ENCODE measurements at regions not wholly inside any gene's neighbourhood (a gene's known extent, or its start where the extent isn't known, plus 50 kb on each side); places are given as distances from the start of the nearest gene placed in this dataset.
"Not testable (repeated sequence)": the region's sequence is repeated elsewhere in the genome, so short reads cannot be mapped to it uniquely, and the experiment has no call there.

DNA sequence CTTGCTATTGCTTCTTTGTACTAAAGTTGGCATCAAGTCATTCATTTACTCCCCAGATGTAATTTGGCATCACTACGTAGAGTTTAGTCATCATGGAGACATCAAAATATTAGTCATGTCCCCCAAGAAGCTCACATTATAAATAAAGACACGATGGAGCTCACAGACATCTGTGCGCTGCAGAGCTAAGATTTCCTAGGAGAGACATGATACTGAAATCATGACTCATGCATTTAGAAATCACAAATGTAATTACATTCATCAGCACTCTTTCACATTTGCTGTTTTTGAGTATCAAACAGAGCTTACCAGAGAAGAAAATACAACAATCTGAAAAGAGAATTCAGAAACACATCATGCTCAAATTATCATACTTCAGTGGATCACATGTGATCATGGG, 169.8 kb downstream of the LRIG3 start:
- no peak for DNase-seq

DNA sequence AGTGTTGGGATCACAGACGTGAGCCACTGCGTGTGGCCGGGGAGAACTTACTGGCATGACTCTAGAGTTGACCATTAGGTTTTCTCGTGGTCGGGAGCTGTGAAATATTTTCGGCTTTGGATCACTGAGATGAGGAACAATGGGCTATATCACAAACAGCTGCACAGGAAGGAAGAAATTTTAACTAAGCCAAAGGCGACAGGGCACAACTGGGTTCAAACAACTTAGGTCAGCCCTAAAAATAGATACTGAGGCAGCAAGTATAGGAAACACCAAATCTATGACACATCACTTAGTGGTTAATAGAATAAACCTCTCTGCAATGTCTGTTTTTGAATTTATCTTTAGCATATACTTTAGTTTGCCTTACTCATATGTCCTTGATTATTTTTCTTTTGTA, 162.9 kb downstream of the LRIG3 start:
- DNase-seq, result no peak

DNA sequence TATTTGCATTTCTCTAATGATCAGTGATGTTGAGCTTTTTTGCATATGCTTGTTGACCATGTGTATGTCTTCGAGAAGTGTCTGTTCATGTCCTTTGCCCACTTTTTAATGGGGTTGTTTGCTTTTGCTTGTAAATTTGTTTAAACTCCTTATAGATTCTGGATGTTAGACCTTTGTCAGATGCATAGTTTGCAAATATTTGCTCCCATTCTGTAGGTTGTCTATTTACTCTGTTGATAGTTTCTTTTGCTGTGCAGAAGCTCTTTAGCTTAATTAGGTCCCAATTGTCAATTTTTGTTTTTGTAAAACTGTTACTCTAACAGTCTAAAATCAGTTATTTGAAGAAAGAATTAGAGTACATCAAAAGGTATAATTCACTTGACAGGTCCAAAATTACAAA, 160.6 kb downstream of the LRIG3 start:
- not testable (repeated sequence) for DNase-seq

DNA sequence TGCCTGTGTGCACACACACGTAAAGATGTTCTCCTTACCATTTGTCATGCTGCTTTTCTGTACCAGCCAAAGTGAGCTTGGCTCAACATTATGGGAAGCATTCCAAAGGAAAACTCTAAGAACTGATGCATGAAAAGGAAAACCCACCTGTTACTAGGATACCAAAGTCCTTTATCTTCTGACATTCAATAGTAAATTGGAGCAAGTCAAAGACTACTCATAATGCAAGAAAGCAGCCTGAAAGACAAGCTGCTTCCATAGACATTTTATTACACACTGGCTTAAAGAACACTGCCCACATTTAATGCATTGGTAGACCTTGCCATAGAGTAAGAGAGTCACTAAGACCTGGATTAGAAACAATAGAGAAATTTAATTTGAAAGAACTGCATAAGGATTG, 159.0 kb downstream of the LRIG3 start:
- DNase-seq, result no peak

DNA sequence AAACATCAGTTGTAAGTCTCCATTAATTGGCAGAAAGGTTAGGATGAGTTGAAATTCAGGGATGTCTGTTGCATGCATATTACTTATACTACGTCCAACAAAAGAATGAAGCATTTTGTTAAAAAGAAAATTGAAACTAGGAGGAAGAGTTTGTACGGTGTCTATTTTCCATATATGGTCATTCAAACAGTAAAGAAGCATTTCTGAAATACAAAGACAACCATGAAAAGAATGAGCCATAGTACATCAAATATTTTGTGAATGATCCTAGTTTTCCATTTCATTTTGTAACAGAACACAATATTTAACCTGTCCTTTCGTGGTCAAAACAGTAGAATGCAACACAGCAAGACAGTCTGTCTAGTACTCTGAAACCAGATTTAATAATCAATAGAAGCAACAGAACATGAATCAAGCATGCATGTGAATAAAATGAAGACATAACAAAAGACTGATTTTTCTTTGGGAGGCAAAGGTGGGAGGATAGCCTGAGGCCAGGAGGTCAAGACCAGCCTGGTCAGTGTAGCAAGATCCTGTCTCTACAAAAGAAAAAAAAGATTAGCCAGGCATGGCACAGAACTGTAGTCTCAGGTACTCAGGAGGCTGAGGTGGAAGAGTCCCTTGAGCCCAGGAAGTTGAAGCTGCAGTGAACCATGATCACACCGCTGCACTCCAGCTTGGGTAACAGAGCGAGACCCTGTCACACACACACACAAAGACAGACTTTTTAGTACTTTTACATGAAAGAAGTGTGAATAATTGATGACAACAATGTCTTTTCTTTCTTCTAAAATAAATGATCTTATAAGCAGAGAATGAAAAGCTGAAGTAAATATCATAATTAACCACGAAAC, 156.0 kb downstream of the LRIG3 start:
- no peak for DNase-seq

DNA sequence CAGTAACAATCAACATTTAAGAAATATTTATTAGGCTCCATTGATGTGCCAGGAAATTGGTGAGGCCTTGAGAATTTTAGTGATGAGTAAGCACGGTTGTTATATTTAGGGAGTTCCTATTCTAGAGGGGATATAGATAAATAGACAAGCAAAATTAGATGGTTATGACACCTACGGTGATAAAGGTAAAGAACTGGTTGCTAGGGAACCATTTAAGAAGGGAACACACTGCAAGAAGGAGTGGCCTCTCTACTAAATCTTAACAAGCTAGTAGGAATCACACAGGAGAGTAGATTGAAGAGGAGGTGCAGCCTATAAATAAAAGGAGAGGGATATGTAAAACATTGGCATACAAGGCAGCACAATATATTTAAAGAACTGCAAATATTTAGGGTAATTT, 155.2 kb downstream of the LRIG3 start:
- no peak for DNase-seq

DNA sequence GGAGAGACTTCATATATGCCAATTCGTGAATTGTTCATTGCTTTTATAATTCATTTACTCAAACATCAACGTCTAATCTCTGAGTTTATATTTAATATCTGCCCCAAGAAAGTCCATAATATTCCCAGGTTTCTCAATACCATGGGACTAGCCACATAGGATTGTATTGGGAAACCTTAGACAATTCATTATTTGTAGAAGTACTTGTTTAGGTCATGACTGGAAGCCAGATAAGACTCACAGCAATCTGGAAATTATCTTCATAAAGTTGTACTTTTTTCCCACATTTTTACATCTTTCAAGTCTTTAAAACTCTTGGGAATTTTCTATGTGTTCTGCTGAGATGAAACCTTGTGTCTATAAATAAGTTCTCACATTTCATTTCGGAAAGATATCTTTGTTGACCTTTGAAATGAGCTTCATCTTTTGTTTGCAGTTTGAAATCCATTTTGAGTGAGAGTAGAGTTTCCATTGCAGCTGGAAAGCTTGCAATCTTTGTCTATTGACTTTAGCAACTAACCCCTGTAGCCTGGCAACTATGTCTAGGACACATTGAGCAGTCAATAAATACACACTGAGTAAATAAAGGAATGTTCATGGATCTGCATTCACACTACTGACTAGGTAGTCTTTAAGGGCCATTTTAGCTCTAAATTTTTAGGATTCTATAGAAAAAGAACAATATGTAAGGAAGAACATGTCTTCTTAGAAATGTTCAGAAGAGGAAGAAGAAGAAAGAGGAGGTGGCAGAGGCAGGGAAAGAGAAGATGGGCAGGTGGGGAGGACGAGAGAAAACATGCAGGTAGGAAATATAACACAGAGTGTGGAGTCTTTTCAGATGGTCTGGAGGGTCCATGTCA, 154.4 kb downstream of the LRIG3 start:
- DNase-seq, result no peak

DNA sequence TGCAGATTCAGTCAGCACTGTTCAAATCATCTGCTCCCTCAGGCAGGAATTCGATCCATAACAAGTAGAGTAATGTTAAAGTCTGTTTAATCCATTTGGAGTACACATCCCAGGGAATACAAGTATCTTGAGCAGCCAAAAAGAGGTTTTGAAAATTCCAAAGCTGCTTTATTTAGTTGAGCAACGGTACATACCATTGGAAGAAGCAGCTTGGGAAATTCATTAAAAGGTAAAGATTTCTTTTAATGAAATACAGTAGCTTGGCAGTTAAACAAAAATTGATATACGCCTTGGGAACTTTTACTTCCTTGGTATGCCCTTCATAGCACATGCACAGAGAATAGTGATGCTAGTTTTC, 153.8 kb downstream of the LRIG3 start:
- DNase-seq, result no peak

DNA sequence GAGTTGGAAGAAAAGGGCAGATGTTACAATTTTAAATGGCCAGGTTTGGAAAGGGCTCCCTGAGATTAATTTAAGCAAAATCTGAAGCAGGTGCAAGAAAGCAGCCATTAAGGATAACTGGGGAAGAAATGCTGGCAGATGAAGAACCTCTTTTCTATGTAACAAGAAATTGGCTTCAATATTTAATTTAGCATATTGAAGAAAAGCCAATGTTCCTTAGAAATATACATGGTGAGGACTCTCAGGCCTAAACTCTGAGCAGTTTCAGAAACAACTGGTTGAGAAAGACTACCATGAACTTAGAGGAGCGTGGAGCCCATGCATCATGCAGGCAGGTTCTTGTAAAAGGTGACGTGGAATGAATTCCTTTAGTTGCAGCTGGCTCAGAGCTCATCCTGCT, 152.8 kb downstream of the LRIG3 start:
- no peak for DNase-seq

DNA sequence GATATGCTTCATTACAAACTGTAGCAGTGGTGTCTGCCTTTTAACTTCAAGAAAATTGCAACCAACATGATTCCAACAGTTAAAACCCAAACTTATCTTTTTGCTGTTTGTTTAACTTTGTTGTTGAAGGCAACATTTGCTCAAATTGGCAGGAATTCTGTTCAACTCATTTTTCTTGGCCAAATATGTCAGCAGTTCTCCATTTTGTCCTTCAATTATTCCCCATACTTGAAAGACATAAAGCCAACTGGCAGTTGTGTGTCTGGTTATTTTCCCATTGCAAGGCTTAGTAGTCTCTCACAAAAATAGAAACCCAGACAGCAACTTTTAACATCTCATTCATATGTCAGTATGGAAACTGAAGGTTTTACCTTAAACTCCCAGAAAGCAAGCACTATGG, 146.3 kb downstream of the LRIG3 start:
- no peak for DNase-seq

DNA sequence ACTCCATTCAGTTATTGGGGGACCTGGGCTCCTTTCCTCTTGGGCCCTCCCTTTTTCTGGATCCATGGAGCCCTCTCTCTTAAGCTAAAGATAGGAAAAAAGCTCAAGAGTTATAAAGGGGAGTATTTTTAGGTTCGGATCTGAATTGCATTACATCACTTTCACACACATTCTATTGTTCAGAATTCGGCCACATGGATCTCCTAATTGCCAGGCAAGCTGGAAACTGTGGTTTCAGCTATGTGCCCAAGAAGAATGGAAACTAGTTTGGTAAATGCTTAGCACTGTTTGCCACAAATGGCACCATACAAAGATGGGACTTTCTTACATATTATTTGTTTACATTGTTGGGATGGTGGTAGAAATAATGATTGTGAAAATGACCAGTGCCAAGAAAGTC, 145.6 kb downstream of the LRIG3 start:
- no peak for DNase-seq

DNA sequence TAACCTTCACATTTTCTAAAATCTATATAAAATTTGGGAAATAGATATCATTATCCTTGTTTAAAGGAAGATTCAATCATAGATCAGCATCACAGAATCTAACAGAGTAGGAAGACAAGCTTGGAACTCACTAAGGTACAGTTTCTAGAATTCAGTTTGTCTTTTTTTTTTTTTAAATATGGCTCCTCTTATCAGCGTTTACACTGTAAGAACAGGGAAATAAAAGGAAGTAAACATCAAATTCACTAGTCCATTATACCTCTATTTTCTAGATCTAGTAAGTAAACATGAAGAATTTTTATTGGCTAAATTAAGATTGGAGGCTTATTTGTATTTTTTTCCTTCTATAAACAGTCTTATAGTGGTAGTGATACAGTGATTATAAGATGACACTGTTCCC, 144.9 kb downstream of the LRIG3 start:
- no peak for DNase-seq

DNA sequence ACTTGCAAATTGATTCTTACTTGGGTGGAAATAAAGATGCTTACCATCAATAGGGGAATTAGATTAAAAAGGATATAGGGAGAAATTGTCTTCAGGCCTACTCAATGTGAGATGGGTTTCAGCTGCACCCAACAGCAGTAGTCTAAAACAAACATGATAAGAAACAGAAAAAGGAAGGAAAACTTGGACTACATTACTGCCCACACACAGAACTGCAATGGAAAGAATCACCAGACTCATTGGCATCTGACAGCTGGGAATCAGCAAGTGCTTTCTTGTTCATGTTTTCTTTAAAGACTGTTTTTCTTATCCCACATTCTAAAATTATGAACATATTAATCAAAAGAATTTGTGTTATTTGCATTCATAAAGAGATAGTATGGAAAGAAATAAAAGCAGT, 144.2 kb downstream of the LRIG3 start:
- DNase-seq, result no peak

DNA sequence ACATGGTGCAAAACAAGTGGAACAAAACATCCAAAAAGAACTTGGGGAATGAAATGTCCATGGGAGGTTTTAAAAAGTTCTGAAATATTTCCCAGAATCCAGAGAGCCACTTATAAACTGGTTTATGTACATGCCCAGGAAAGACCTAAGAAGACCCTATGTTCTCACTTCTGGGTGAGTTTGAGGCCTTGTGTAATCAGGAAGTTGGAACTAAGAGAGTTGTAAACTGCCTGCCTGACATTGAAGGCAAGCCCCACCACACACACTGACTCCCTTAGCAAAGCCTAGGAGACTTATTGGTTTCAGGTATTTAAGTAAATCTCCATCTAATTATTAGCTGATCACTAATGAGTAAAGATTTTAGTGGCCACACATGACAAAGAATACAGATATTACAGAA, 142.5 kb downstream of the LRIG3 start:
- DNase-seq, result no peak

DNA sequence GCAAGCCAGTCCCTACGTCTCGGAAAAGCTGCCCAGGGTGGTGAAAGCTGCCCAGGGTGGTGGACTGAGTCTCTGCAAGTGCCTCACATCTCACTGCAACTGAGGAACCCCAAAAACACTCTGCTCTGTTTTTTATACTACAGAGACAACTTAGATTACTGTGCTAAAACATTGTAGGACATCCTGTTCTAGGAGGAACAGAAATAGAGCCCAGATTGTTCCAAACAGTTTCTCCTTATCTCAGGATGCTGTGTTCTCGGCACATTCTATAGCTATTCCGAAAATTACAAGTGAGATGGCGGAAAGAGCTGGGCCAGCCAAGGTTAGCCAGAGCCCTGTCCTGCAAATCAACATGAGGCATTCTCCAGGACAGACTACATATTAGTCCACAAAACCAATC, 138.7 kb downstream of the LRIG3 start:
- no peak for DNase-seq

DNA sequence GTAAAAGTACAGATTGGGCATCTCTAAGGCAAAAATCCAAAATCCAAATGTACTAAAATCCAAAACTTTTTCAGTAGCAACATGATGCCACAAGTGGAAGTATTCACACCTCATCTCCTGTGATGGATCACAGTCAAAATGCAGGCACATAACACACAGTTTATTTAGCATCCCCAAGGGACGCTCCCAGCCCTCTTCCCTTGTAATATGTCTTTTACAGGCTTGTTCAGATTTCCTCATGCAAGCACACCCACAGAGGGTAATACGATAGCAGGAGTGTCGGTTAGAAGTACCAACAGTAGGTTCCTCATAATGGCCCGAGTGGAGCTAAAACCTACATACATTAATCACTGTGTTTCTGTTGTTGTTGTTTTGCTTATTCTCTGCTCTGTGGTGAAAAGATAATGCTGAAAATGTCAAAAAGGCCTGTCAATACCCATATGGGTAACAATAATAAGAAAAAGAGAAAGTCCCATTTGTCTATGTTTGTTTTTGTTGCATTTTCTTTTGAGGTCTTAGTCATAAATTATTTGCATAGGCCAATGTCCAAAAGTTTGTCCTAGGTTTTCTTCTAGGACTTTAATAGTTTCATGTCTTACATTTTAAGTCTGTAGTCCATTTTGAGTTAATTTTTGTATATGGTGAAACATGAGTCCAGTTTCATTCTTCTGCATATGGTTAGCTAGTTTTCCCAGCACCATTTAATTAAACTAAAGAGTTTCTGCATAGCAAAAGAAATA, 133.1 kb downstream of the LRIG3 start:
- no peak for DNase-seq

DNA sequence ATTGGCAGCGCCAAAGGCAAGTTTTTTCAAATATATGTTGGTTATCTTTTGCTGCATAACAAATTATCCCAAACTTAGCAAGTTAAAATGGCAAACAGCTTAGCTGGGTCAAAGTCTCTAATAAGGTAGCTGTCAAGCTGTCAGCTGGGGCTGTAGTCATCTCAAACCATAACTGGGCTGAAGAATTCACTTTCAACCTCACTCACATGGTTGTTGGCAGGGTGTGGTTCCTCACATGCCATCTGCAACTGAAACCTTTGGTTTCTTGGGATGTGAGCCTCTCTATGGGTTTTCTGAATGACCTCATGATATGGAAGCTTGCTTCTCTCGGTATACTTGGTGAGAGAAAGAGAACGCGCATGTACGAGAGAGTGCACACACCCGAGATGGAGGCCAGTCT, 125.4 kb downstream of the LRIG3 start:
- no peak for DNase-seq

DNA sequence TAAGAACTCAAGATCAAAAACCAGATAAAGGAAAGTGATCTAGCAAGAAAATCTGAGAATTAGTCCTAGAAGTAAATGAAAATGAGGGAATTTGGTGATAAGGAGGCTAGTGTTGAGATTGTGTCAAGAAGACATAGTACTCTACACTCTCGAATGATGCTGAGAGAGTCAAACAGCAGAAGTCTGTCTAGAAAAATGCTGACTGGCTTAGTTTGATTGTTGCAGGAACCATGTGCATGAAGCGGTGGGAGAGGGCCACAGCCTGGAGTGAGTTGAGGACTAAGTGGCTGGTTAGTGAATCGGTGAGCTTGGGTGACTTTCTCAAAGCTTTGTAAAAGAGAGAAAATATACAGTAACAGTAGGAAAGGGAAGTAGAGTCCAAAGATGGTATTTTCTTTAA, 124.5 kb downstream of the LRIG3 start:
- DNase-seq, result no peak

DNA sequence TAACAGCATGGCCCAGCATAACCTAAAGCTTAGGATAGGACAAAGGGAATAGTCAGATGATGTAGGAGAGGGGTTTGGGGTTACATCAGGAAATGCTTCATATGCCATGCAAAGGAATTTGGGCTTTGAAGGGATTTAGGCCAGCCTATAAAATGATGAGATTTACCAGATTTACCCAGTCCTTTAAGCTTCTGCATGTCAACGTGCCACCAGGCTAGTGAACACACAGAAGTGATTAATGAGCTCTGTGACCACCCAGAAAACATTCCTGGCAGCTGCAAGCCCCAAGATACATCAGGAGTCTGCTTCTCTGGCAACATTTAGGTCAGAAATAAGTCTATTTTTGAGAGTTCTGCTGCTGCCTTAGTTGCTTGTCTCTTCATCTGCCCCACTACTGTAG, 118.3 kb downstream of the LRIG3 start:
- DNase-seq, result no peak

DNA sequence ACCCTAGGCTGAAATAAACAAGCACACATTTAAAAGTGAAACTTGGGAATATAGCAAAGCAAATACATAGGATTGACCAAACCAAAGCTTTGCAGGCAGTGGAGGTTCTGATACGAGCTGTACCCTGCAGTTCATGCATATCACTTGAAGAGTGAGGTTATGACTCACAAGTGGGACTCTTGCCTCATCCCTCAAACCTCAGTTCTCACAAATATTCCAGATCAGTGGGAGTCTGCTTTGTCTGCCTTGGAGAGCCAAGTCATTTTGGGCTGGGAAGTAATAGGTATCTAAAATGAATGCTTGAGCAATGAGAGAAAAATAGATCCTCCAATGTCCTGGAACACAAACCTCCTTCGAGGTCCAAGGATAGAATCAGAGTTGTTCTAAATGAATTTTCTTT, 116.4 kb downstream of the LRIG3 start:
- no peak for DNase-seq

DNA sequence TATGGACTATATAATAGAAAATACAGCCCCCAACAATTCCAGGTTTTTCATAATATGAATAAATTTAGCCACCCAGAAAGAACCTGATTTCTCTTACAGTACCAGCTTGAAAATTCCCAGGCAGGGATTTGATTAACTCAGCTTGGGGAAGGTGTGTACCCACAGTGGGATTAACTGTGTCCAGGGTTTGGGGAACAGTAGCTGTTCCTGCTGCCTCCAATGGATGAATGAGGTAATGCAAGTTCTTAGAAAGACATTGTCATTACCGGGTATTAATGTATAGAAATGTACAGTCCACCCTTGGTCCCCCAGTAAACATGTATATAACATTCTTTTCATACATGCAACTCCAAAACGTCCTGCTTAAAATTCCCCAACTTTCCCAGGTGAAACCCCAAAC, 115.6 kb downstream of the LRIG3 start:
- DNase-seq, result no peak

DNA sequence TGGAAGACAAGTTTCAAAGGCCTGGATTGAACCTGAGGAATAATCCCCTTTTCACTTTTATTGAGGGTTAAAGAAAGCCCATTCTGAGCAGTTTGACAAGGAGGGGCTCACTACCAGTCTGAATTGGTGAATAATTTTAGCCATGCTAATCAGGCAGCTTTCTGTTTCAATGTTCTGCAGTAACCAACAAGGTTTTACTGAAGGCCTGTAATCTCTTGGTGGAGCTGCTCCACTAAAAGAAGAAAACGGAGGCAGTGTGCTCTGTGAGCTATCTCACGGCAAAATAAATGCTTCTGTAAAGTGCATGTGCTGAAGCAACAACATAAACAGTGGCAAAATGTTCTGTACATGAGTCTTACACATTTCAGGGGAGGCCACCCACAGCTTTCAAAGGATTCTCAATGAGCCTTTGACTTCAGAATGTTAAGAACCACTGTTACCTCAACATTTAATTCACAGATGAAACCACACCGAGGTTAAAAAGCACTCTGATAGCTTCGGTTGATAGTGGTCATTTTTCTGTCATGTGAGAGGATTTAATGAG, 111.2 kb downstream of the LRIG3 start:
- no peak for DNase-seq

DNA sequence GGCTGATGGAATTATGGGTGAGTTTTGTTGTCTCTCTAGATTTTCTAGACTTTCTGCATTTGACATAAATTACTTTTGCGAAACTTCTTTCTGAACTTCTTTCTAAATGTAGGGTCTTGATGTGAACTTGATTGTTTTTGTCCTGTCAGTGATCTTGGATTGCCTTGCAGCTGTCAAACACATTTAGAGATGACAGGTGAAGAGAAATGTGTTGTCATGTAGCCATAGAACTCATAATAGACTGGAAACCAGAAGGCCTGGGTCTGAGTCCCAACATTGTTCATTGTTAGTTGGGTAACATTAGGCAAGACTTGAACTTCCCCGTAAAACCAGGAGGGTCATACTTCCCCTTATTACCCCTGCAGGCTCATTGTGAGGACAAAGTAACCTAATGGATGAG, 109.0 kb downstream of the LRIG3 start:
- no peak for DNase-seq

All from inflammatory macrophage treated with lipopolysaccharide for 4 hours (primary cell).